Breast epithelium (tissue), 3 donors: ENCODE measurements at regions not wholly inside any gene's neighbourhood (a gene's known extent, or its start where the extent isn't known, plus 50 kb on each side); places are given as distances from the start of the nearest gene placed in this dataset.

ENCODE experiments used
- CTCF ChIP-seq, 3 donors: fragments of 450-650 bp; IDR thresholded peaks; one replicate each; pipeline ENCODE4 v1.5.1; 2016 to 2017; ENCODE audit warnings: antibody characterized with exemption in 3 of 3, mild to moderate bottlenecking in 3 of 3, moderate library complexity in 3 of 3
- POLR2A ChIP-seq: fragments of 450-650 bp; IDR thresholded peaks from one replicate; pipeline ENCODE4 v1.6.1; 2016; ENCODE audit warnings: antibody characterized with exemption, mild to moderate bottlenecking, moderate library complexity
- POLR2AphosphoS5 ChIP-seq, 3 donors: sonication (generic); formaldehyde crosslinking; IDR thresholded peaks; one replicate each; pipeline ENCODE4 v1.6.1; 2017; ENCODE audit warnings: antibody characterized with exemption in 3 of 3

GRCh38 chr1:195799016-195799415 is 809.2 kb downstream of the KCNT2 start:
- TF ChIP-seq CTCF (IDR thresholded peaks at IDR 0.05) (no peak), POLR2A (no peak), POLR2AphosphoS5 (IDR thresholded peaks at IDR 0.05) (no peak)
